PC-9 (cell line): ENCODE measurements at regions not wholly inside any gene's neighbourhood (a gene's known extent, or its start where the extent isn't known, plus 50 kb on each side); places are given as distances from the start of the nearest gene placed in this dataset.

ENCODE experiments used
- EZH2 ChIP-seq: fragments of 200-600 bp; sonication (generic); IDR thresholded peaks from 2 replicates; pipeline ENCODE4 v1.8.0; 2017; ENCODE audit warnings: antibody characterized with exemption, low read depth
- TF ChIP-seq, protein P1 (sequence below): fragments of 200-600 bp; sonication (generic); conservative IDR thresholded peaks from 2 replicates; pipeline ENCODE4 v1.6.1; 2017; ENCODE audit warnings: mixed run types, antibody characterized with exemption, mild to moderate bottlenecking, moderate library complexity

- TF ChIP-seq, protein P1, sequence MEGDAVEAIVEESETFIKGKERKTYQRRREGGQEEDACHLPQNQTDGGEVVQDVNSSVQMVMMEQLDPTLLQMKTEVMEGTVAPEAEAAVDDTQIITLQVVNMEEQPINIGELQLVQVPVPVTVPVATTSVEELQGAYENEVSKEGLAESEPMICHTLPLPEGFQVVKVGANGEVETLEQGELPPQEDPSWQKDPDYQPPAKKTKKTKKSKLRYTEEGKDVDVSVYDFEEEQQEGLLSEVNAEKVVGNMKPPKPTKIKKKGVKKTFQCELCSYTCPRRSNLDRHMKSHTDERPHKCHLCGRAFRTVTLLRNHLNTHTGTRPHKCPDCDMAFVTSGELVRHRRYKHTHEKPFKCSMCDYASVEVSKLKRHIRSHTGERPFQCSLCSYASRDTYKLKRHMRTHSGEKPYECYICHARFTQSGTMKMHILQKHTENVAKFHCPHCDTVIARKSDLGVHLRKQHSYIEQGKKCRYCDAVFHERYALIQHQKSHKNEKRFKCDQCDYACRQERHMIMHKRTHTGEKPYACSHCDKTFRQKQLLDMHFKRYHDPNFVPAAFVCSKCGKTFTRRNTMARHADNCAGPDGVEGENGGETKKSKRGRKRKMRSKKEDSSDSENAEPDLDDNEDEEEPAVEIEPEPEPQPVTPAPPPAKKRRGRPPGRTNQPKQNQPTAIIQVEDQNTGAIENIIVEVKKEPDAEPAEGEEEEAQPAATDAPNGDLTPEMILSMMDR: no peak
- TF ChIP-seq EZH2: no peak
These were observed 220.6 kb downstream of the PPP4R3C start for GRCh38 chrX:27242581-27242980.
